Esophagus (tissue), 2 donors: ENCODE measurements at regions not wholly inside any gene's neighbourhood (a gene's known extent, or its start where the extent isn't known, plus 50 kb on each side); places are given as distances from the start of the nearest gene placed in this dataset.
"Not testable (repeated sequence)": the region's sequence is repeated elsewhere in the genome, so short reads cannot be mapped to it uniquely, and the experiment has no call there.

Source experiments
- H3K27ac ChIP-seq, 2 donors: one replicate each; pipeline ENCODE4 v1.5.1; 2013; ENCODE audit warnings: low read depth in 2 of 2, mild to moderate bottlenecking in 2 of 2, inconsistent platforms in 1 of 2, low read length in 1 of 2, moderate library complexity in 1 of 2
- H3K27me3 ChIP-seq, 2 donors: one replicate each; pipeline ENCODE4 v1.6.1; 2013; ENCODE audit warnings: low read length in 2 of 2, control low read depth in 1 of 2, mild to moderate bottlenecking in 1 of 2; ENCODE audit not compliant: insufficient read depth in 2 of 2, control insufficient read depth in 1 of 2
- H3K36me3 ChIP-seq, 2 donors: one replicate each; pipeline ENCODE4 v1.6.1; 2013; ENCODE audit warnings: low read length in 1 of 2; ENCODE audit not compliant: control insufficient read depth in 2 of 2, insufficient read depth in 2 of 2
- H3K4me1 ChIP-seq, 2 donors: one replicate each; pipeline ENCODE4 v1.6.1; 2013; ENCODE audit warnings: low read length in 1 of 2; ENCODE audit not compliant: control insufficient read depth in 2 of 2, insufficient read depth in 2 of 2
- H3K4me3 ChIP-seq, 2 donors: one replicate each; pipeline ENCODE4 v1.5.1; 2013; ENCODE audit warnings: low read length in 2 of 2, mild to moderate bottlenecking in 2 of 2, low read depth in 1 of 2, moderate library complexity in 1 of 2
- H3K9me3 ChIP-seq, 2 donors: one replicate each; pipeline ENCODE4 v1.6.1; 2013; ENCODE audit warnings: mild to moderate bottlenecking in 2 of 2, low read depth in 1 of 2, low read length in 1 of 2, moderate library complexity in 1 of 2; ENCODE audit not compliant: control insufficient read depth in 2 of 2, insufficient read depth in 1 of 2
- WGBS, 2 donors: extraction: QIAGEN DNeasy Blood & Tissue Kit; methylation state at CpG; one replicate each; pipeline ENCODE4 v1.1.7; 2013; 5-methylcytosine and 5-hydroxymethylcytosine counted together
- donor health status: healthy with polysubstance abuse.
- donor health status: Bipolar disorder and iron deficiency.

DNA sequence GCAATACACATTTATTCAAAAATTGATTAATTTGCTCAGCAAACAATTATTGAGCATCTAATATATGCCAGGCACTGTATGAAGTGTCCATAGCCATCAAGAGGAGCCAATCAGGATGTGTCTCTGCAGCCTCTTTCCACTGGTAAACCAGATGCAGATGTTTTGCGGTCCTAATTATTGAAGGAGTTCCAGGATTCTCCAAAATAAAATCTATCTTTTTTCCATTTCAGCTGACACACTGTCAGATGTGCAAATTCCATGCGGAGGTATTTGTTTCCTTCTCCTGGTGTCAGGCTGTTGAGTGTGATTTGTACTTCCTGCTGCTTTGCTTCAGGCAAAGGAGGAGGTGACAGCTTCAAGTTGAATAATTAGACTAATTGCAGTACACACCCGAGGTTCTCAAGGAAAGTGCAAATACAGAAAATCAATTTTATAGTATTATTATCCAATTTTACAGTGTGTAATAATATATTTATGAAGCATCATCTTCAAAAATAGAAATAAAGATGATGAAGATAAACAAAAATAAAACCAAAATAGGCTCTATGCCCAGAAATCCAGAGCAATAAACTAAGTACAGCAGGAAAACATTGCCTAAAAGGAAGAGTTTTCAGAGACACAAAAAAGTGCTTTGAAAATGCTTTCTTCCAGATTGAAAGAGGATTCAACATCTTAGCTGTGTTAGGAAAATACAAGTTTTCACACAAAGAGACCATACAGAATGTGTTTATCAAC lies 1352.9 kb upstream of the CHAC2 start:
- no peaks in the 10 kb centered on the region for H3K9me3 ChIP-seq
- WGBS, 2 donors, result 25 to 28% methylated on average over 3 of the region's 3 CpGs
- H3K4me3 ChIP-seq, result no peak overlapping the region
- no peaks in the 10 kb centered on the region for H3K4me1 ChIP-seq
- no peaks in the 10 kb centered on the region for H3K27me3 ChIP-seq
- no peaks in the 10 kb centered on the region for H3K36me3 ChIP-seq
- H3K27ac ChIP-seq, result no peak overlapping the region

DNA sequence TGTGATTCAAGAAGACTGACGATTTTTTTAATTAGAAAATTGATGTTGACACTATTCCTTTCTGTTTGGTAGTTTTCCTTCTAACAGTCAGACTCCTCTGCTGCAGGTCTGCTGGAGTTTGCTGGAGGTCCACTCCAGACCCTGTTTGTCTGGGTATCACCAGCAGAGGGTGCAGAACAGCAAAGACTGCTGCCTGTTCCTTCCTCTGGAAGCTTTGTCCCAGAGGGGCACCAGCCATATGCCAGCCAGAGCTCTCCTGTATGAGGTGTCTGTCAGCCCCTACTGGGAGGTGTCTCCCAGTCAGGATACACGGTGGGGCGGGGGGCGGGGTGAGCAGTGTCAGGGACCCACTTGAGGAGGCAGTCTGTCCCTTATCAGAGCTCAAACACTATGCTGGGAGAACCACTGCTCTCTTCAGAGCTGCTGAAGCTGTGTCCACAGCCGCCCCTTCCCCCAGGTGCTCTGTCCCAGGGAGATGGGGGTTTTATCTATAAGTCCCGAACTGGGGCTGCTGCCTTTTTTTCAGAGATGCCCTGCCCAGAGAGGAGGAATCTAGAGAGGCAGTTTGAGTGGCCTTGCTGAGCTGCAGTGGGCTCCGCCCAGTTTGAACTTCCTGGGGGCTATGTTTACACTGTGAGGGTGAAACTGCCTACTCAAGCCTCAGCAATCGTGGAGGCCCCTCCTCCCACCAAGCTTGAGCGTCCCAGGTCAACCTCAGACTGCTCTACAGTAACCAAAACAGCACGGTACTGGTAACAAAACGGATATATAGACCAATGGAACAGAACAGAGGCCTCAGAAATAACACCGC lies 1358.1 kb upstream of the CHAC2 start:
- not testable (repeated sequence) for H3K4me3 ChIP-seq, H3K36me3 ChIP-seq
- 66 to 70% methylated on average over 12 of the region's 12 CpGs for WGBS, 2 donors

DNA sequence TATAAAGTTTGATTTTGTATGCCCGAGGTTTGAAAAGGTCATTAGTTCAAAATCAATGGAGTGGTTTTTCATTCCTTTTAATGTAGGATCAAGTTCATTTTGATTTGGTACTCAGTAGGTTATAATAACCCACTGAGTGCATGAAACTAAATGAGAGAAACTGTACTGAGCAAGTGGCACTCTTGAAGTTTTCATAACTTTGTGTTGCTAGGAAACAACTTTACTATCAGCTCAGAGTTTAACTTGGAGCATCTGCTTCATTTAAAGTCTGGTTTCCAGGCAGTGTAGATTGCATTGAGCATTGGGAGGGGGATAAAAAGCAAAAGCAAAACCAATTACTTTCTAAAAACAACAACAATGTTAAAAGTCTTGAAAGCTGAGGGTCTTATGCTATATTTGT lies 1361.6 kb upstream of the CHAC2 start:
- no peak overlapping the region for H3K4me3 ChIP-seq
- no peaks in the 10 kb centered on the region for H3K36me3 ChIP-seq
- no peaks in the 10 kb centered on the region for H3K27me3 ChIP-seq
- H3K4me1 ChIP-seq, result no peaks in the 10 kb centered on the region
- H3K9me3 ChIP-seq, result no peaks in the 10 kb centered on the region
- no peak overlapping the region for H3K27ac ChIP-seq
- WGBS, 2 donors, result 64 to 90% methylated on average over 1 of the region's 1 CpG

More for the DNA sequence above, 1358.1 kb upstream of the CHAC2 start:
- not testable (repeated sequence) for H3K9me3 ChIP-seq, H3K4me1 ChIP-seq, H3K27me3 ChIP-seq, H3K27ac ChIP-seq

DNA sequence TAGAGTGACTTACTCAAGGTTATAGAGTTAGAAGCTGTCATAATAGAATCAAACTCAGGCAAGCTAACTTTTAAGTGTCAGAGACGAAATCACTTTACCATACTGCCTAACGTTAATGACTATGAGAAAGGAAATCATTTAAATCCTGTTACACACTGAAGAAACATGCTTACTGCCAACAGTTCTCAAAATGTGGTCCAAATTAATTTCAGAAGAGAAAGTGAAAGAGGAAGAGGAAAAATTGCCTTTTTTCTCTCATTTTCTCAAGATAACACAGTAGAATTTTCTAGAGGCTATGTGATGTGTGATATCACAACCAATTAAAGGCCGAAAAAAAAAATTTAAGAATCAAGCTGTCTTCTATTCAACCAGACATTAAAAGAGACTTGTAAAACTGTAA lies 1362.7 kb upstream of the CHAC2 start:
- WGBS, 2 donors, result 61 to 66% methylated on average over 3 of the region's 3 CpGs

DNA sequence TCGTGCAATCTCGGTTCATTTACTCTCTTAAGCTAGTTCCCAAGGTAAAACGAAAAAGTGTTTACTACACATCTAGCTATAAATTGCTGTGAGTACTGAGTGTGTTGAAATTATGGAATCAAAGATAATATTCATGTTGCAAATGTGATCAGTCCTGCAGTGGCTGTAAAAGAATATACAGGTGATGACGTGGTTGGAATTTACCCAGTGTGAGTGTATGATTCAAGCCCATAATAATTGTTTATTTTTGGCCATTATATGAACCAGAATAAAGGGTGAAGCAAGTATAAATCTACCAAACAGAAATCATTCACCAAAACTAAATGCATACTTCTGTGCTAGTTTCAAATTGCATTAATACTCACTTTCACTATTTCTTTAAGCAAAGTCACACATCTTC lies 1363.6 kb upstream of the CHAC2 start:
- WGBS, 2 donors, result 84 to 87% methylated on average over 4 of the region's 4 CpGs
- H3K36me3 ChIP-seq, result no peaks in the 10 kb centered on the region

More for the DNA sequence above, 1362.7 kb upstream of the CHAC2 start:
- H3K36me3 ChIP-seq, result no peaks in the 10 kb centered on the region
- no peak overlapping the region for H3K27ac ChIP-seq
- H3K27me3 ChIP-seq, result no peaks in the 10 kb centered on the region
- H3K4me3 ChIP-seq, result no peak overlapping the region
- H3K4me1 ChIP-seq, result no peaks in the 10 kb centered on the region
- H3K9me3 ChIP-seq, result no peaks in the 10 kb centered on the region

GRCh38 chr2:52402128-52402527 lies 1365.5 kb upstream of the CHAC2 start:
- Histone ChIP-seq H3K36me3 (no peaks in the 10 kb centered on the region), H3K27me3 (no peaks in the 10 kb centered on the region), H3K4me1 (no peaks in the 10 kb centered on the region), H3K9me3 (no peaks in the 10 kb centered on the region), H3K27ac (no peak overlapping the region), H3K4me3 (no peak overlapping the region)
- 62 to 78% methylated on average over 6 of the region's 6 CpGs for WGBS, 2 donors

More for the DNA sequence above, 1363.6 kb upstream of the CHAC2 start:
- Histone ChIP-seq H3K4me1 (no peaks in the 10 kb centered on the region), H3K27me3 (no peaks in the 10 kb centered on the region), H3K27ac (no peak overlapping the region), H3K9me3 (no peaks in the 10 kb centered on the region), H3K4me3 (no peak overlapping the region)

GRCh38 chr2:52396836-52397235 lies 1364.9 kb upstream of the NRXN1 start:
- H3K36me3 ChIP-seq, result no peaks in the 10 kb centered on the region
- WGBS, 2 donors, result 71 to 79% methylated on average over 1 of the region's 1 CpG
- no peaks in the 10 kb centered on the region for H3K9me3 ChIP-seq
- H3K27ac ChIP-seq, result no peak overlapping the region
- H3K4me1 ChIP-seq, result no peaks in the 10 kb centered on the region
- no peak overlapping the region for H3K4me3 ChIP-seq
- H3K27me3 ChIP-seq, result no peaks in the 10 kb centered on the region

DNA sequence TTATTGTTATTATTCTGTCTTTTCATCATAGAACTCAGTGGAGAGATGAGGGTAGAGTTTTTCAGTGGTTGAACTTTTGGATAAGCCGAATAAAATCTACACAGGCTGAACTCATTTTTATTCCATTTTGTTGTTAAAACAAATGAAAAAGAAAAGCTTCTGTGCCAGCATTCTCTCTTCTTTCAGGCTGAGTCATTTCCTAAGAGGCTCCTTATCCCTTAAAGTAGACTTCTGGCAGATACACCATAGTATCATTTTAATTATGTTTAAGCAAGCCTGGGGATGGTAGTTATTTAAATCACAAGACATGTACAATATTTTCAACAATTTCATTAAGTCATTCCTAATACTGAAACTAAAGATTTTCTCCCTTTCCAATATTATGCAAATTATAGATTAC lies 1364.0 kb upstream of the NRXN1 start:
- 63 to 76% methylated on average over 1 of the region's 1 CpG for WGBS, 2 donors
- Histone ChIP-seq H3K4me3 (no peak overlapping the region), H3K36me3 (no peaks in the 10 kb centered on the region), H3K27me3 (no peaks in the 10 kb centered on the region), H3K9me3 (no peaks in the 10 kb centered on the region), H3K27ac (no peak overlapping the region), H3K4me1 (no peaks in the 10 kb centered on the region)

GRCh38 chr2:52391621-52392020 lies 1359.7 kb upstream of the NRXN1 start:
- H3K4me3 ChIP-seq, result no peak overlapping the region
- no peaks in the 10 kb centered on the region for H3K9me3 ChIP-seq
- H3K36me3 ChIP-seq, result no peaks in the 10 kb centered on the region
- no peaks in the 10 kb centered on the region for H3K27me3 ChIP-seq
- no peak overlapping the region for H3K27ac ChIP-seq
- WGBS, 2 donors, result 46 to 53% methylated on average over 1 of the region's 1 CpG
- no peaks in the 10 kb centered on the region for H3K4me1 ChIP-seq

DNA sequence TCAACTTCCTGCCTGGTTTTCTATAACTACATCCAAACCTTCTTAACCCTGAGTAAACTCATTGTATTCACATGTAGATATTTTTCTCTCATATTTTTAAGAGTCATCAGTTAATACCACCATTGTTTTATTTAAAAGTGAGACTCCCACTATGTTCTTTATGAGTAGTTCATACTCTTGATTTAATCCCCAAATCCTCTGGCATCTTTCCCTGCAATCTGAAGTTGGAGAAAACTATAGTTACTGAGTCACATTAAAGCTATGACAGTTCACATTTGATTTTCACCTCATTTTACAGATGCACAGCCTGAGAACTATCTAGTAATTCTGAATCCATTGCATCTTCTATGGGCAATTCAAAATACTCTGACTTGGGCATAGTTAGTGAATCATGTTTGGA lies 1358.7 kb upstream of the NRXN1 start:
- no peak overlapping the region for H3K4me3 ChIP-seq

More for the DNA sequence above, 1358.7 kb upstream of the NRXN1 start:
- H3K27ac ChIP-seq, result no peak overlapping the region
- H3K27me3 ChIP-seq, result no peaks in the 10 kb centered on the region
- H3K4me1 ChIP-seq, result no peaks in the 10 kb centered on the region
- no peaks in the 10 kb centered on the region for H3K9me3 ChIP-seq
- no peaks in the 10 kb centered on the region for H3K36me3 ChIP-seq
